ENCODE measurements at regions not wholly inside any gene's neighbourhood (a gene's known extent, or its start where the extent isn't known, plus 50 kb on each side); places are given as distances from the start of the nearest gene placed in this dataset.

DNA sequence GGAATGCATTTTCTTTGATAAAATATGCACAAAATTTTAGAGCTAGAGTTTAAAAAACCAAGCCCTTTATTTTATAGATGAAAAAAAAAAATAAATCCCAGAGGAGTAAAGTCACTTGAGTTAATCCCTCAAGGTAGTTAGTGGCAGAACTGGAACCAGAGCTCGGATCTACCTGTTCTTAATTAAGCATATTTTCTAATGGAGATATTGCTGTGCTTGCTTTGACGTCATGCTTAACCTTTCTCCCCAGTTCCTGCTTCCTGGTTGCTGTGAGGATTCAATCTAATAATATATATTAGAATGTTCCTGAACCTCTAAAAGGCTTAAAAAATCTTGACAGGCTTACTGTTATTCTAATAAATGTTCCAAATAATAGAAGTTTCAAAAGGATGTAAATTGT is 300.6 kb upstream of the KLF12 start:
- TF ChIP-seq, protein P1, sequence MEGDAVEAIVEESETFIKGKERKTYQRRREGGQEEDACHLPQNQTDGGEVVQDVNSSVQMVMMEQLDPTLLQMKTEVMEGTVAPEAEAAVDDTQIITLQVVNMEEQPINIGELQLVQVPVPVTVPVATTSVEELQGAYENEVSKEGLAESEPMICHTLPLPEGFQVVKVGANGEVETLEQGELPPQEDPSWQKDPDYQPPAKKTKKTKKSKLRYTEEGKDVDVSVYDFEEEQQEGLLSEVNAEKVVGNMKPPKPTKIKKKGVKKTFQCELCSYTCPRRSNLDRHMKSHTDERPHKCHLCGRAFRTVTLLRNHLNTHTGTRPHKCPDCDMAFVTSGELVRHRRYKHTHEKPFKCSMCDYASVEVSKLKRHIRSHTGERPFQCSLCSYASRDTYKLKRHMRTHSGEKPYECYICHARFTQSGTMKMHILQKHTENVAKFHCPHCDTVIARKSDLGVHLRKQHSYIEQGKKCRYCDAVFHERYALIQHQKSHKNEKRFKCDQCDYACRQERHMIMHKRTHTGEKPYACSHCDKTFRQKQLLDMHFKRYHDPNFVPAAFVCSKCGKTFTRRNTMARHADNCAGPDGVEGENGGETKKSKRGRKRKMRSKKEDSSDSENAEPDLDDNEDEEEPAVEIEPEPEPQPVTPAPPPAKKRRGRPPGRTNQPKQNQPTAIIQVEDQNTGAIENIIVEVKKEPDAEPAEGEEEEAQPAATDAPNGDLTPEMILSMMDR (IDR thresholded peaks at IDR 0.05): no peak
- TF ChIP-seq EZH2 (IDR thresholded peaks at IDR 0.05): no peak

Measured in neural progenitor cell (in vitro differentiated cells).